Limb (tissue), 2 donors: ENCODE measurements at regions not wholly inside any gene's neighbourhood (a gene's known extent, or its start where the extent isn't known, plus 50 kb on each side); places are given as distances from the start of the nearest gene placed in this dataset.

Experiments used
- DNase-seq, 2 donors: peaks; one replicate each; pipeline ENCODE4 v3.0.0-alpha.2; 2016; ENCODE audit errors: extremely low spot score in 2 of 2

GRCh38 chr5:129341306-129341705 is 118.8 kb upstream of the ADAMTS19 start:
- DNase-seq: no peak

GRCh38 chr5:129342796-129343195 is 117.3 kb upstream of the ADAMTS19 start:
- no peak for DNase-seq

- DNase-seq: no peak
Measured at GRCh38 chr5:129345213-129345924, 114.7 kb upstream of the ADAMTS19 start.

GRCh38 chr5:129356846-129357245 is 103.3 kb upstream of the ADAMTS19 start:
- no peak for DNase-seq

GRCh38 chr5:129358069-129358468 is 102.0 kb upstream of the ADAMTS19 start:
- no peak for DNase-seq

GRCh38 chr5:129359450-129359849 is 100.6 kb upstream of the ADAMTS19 start:
- no peak for DNase-seq

- peak in 1 of 2 donors; percentile 21 for DNase-seq
Measured at GRCh38 chr5:129361441-129362025, 98.6 kb upstream of the ADAMTS19 start.

GRCh38 chr5:129362456-129362855 is 97.6 kb upstream of the ADAMTS19 start:
- DNase-seq: no peak

GRCh38 chr5:129363991-129364390 is 96.1 kb upstream of the ADAMTS19 start:
- no peak for DNase-seq

- no peak for DNase-seq
Measured at GRCh38 chr5:129367883-129368282, 92.2 kb upstream of the ADAMTS19 start.

- no peak for DNase-seq
Measured at GRCh38 chr5:129372025-129372424, 88.1 kb upstream of the ADAMTS19 start.

- DNase-seq: no peak
Measured at GRCh38 chr5:129377504-129377903, 82.6 kb upstream of the ADAMTS19 start.

GRCh38 chr5:129378961-129379360 is 81.1 kb upstream of the ADAMTS19 start:
- DNase-seq: no peak

- DNase-seq: no peak
Measured at GRCh38 chr5:129379406-129379805, 80.7 kb upstream of the ADAMTS19 start.

- no peak for DNase-seq
Measured at GRCh38 chr5:129382921-129383672, 77.0 kb upstream of the ADAMTS19 start.

GRCh38 chr5:129384193-129384592 is 75.9 kb upstream of the ADAMTS19 start:
- no peak for DNase-seq

GRCh38 chr5:129384736-129385135 is 75.4 kb upstream of the ADAMTS19 start:
- no peak for DNase-seq

- no peak for DNase-seq
Measured at GRCh38 chr5:129387944-129388343, 72.2 kb upstream of the ADAMTS19 start.

- no peak for DNase-seq
Measured at GRCh38 chr5:129392681-129393080, 67.4 kb upstream of the ADAMTS19 start.

- DNase-seq: no peak
Measured at GRCh38 chr5:129395247-129395646, 64.9 kb upstream of the ADAMTS19 start.

GRCh38 chr5:129398026-129398678 is 61.9 kb upstream of the ADAMTS19 start:
- DNase-seq: no peak

- DNase-seq: no peak
Measured at GRCh38 chr5:129399069-129399468, 61.0 kb upstream of the ADAMTS19 start.
